Natural killer cell (primary cell): ENCODE measurements at regions not wholly inside any gene's neighbourhood (a gene's known extent, or its start where the extent isn't known, plus 50 kb on each side); places are given as distances from the start of the nearest gene placed in this dataset.

Source experiments
- ATAC-seq, 3 donors: fragments of 150-1000 bp in 2 of 3; fragments of 200-7000 bp in 1 of 3; cut with Tn5 transposase; 1 replicate in 1 of 3; 2 replicates in 2 of 3; pipeline ENCODE4 v1.10.0; 2021; ENCODE audit warnings: mild to moderate bottlenecking in 2 of 3, moderate library complexity in 2 of 3
- DNase-seq, 2 donors: peaks; one replicate each; pipeline versions ENCODE4 v3.0.0 to v3.0.0-alpha.2; 2013 to 2021; ENCODE audit warnings: mixed read lengths in 1 of 2
- H3K27ac ChIP-seq: one replicate; pipeline ENCODE4 v1.5.1; 2013; ENCODE audit warnings: mild to moderate bottlenecking, low read length
- H3K27me3 ChIP-seq: one replicate; pipeline ENCODE4 v1.6.1; 2013; ENCODE audit warnings: low read length; ENCODE audit not compliant: control insufficient read depth, insufficient read depth
- H3K36me3 ChIP-seq: one replicate; pipeline ENCODE4 v1.6.1; 2013; ENCODE audit warnings: low read length; ENCODE audit not compliant: control insufficient read depth, insufficient read depth
- H3K4me1 ChIP-seq: one replicate; pipeline ENCODE4 v1.6.1; 2013; ENCODE audit warnings: low read length; ENCODE audit not compliant: control insufficient read depth, insufficient read depth
- H3K4me3 ChIP-seq: one replicate; pipeline ENCODE4 v1.5.1; 2013; ENCODE audit warnings: low read length
- H3K9me3 ChIP-seq: one replicate; pipeline ENCODE4 v1.6.1; 2013; ENCODE audit warnings: low read length; ENCODE audit not compliant: control insufficient read depth, insufficient read depth
- H3K27ac Mint-ChIP-seq, 2 donors: one replicate each; pipeline ENCODE4 v1.8.0; 2022; ENCODE audit warnings: mild to moderate bottlenecking in 2 of 2, mixed read lengths in 2 of 2, moderate library complexity in 1 of 2
- H3K27me3 Mint-ChIP-seq, 2 donors: one replicate each; pipeline ENCODE4 v1.8.0; 2022; ENCODE audit warnings: low read depth in 2 of 2, mixed read lengths in 2 of 2
- H3K36me3 Mint-ChIP-seq: one replicate; pipeline ENCODE4 v1.8.0; 2022; ENCODE audit warnings: mixed read lengths
- H3K4me1 Mint-ChIP-seq, 2 donors: one replicate each; pipeline ENCODE4 v1.8.0; 2022; ENCODE audit warnings: mixed read lengths in 2 of 2
- H3K4me3 Mint-ChIP-seq: one replicate; pipeline ENCODE4 v1.8.0; 2022; ENCODE audit warnings: mild to moderate bottlenecking, moderate library complexity, mixed read lengths
- H3K9me3 Mint-ChIP-seq, 2 donors: one replicate each; pipeline ENCODE4 v1.8.0; 2022; ENCODE audit warnings: mixed read lengths in 2 of 2
- CTCF ChIP-seq: fragments of 200-600 bp; IDR thresholded peaks from one replicate; pipeline ENCODE4 v1.8.0; 2022; ENCODE audit warnings: antibody characterized with exemption
- WGBS: methylation state at CpG from one replicate; pipeline ENCODE4 v1.1.7; 2013; ENCODE audit warnings: missing lambda C conversion rate; ENCODE audit not compliant: insufficient coverage; 5-methylcytosine and 5-hydroxymethylcytosine counted together
- intact Hi-C: fragments of 100-400 bp; cut with micrococcal nuclease; formaldehyde crosslinking; loops from one replicate; pipeline ENCODE4 v1.14.2; 2022

- no peak overlapping the region for H3K4me3 ChIP-seq
- Mint-ChIP-seq H3K4me1 (peaks cover 18 to 19% of the 10 kb centered on the region in 2 donors), H3K27me3 (peaks cover 0 to 3% of the 10 kb centered on the region in 2 donors), H3K27ac (no peak overlapping the region), H3K36me3 (no peaks in the 10 kb centered on the region), H3K4me3 (no peak overlapping the region), H3K9me3 (no peaks in the 10 kb centered on the region)
- no peaks in the 10 kb centered on the region for H3K36me3 ChIP-seq
- H3K27ac ChIP-seq: no peak overlapping the region
- 30% methylated on average over 3 of the region's 3 CpGs for WGBS
- intact Hi-C loops: no loop called here
- H3K4me1 ChIP-seq: peaks cover 30% of the 10 kb centered on the region
- H3K27me3 ChIP-seq: no peaks in the 10 kb centered on the region
- no peak for TF ChIP-seq CTCF
- DNase-seq (no peak), ATAC-seq (no peak)
- no peaks in the 10 kb centered on the region for H3K9me3 ChIP-seq
Measured at GRCh38 chr10:30788307-30788706, 158.8 kb upstream of the LYZL2 start.

DNA sequence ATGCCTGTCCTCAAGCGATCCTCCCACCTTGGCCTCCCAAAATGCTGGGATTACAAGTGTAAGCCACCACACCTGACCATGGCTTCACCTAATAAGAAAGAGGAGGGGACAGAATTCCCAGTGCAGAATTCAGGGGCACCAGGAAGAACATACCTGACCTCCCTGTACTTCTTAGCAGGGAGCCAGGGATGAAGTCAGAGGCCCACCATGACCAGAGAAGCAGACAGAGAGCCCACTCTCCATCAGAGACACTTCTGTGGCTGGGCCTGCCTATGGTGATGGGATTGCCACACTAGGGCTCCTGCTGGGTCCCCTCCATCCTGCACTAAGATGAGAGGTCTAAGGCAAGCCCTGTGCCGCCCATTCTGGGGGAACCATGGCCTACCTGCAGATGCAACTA, 157.4 kb upstream of the LYZL2 start:
- WGBS: 100% methylated on average over 2 of the region's 2 CpGs
- intact Hi-C loops: no loop called here
- Mint-ChIP-seq H3K36me3 (no peaks in the 10 kb centered on the region), H3K27me3 (peaks cover 3 to 10% of the 10 kb centered on the region in 2 donors), H3K27ac (no peak overlapping the region), H3K4me3 (no peak overlapping the region), H3K9me3 (no peaks in the 10 kb centered on the region), H3K4me1 (peaks cover 13% of the 10 kb centered on the region in 2 donors)
- Histone ChIP-seq H3K4me3 (no peak overlapping the region), H3K4me1 (peaks cover 41% of the 10 kb centered on the region), H3K27ac (no peak overlapping the region), H3K36me3 (no peaks in the 10 kb centered on the region), H3K27me3 (no peaks in the 10 kb centered on the region), H3K9me3 (no peaks in the 10 kb centered on the region)
- no peak for DNase-seq
- TF ChIP-seq CTCF: no peak
- no peak for ATAC-seq

- intact Hi-C loops: no loop called here
- TF ChIP-seq CTCF: no peak
- Mint-ChIP-seq H3K27ac (no peak overlapping the region), H3K4me1 (peaks cover 11% of the 10 kb centered on the region in 2 donors), H3K36me3 (no peaks in the 10 kb centered on the region), H3K9me3 (no peaks in the 10 kb centered on the region), H3K27me3 (peaks cover 3 to 10% of the 10 kb centered on the region in 2 donors), H3K4me3 (peak overlapping the region; percentile 88)
- no peaks in the 10 kb centered on the region for H3K36me3 ChIP-seq
- H3K4me1 ChIP-seq: peaks cover 33% of the 10 kb centered on the region
- ATAC-seq (no peak), DNase-seq (no peak)
- no peaks in the 10 kb centered on the region for H3K9me3 ChIP-seq
- no peak overlapping the region for H3K27ac ChIP-seq
- no peaks in the 10 kb centered on the region for H3K27me3 ChIP-seq
- no peak overlapping the region for H3K4me3 ChIP-seq
Measured at GRCh38 chr10:30786131-30786530, 156.6 kb upstream of the LYZL2 start.

GRCh38 chr10:30784897-30785605, 155.5 kb upstream of the LYZL2 start:
- ATAC-seq: peak; percentile 32 to 46 (median 35)
- WGBS: 5% methylated on average over 63 of the region's 63 CpGs

More at GRCh38 chr10:30784897-30785605, 155.5 kb upstream of the LYZL2 start:
- no peak overlapping the region for H3K27ac ChIP-seq
- peak overlapping the region; percentile 43 for H3K4me3 ChIP-seq
- Mint-ChIP-seq H3K36me3 (no peaks in the 10 kb centered on the region), H3K27ac (no peak overlapping the region), H3K27me3 (peaks cover 3 to 10% of the 10 kb centered on the region in 2 donors), H3K9me3 (no peaks in the 10 kb centered on the region), H3K4me1 (peaks cover 11% of the 10 kb centered on the region in 2 donors), H3K4me3 (peak overlapping the region; percentile 88)
- no peaks in the 10 kb centered on the region for H3K27me3 ChIP-seq
- intact Hi-C loops: loop anchor here (1.0 kb wide), 2 partner anchors 706 to 1023 kb away; no protein-coding TSS in a partner anchor
- H3K36me3 ChIP-seq: no peaks in the 10 kb centered on the region
- TF ChIP-seq CTCF: no peak
- peak in 1 of 2 donors; percentile 60 for DNase-seq
- H3K9me3 ChIP-seq: no peaks in the 10 kb centered on the region
- H3K4me1 ChIP-seq: peaks cover 30% of the 10 kb centered on the region
